MM.1S (cell line): ENCODE measurements at regions not wholly inside any gene's neighbourhood (a gene's known extent, or its start where the extent isn't known, plus 50 kb on each side); places are given as distances from the start of the nearest gene placed in this dataset.

ENCODE experiments used
- DNase-seq: peaks from one replicate; pipeline ENCODE4 v3.0.0-alpha.2; 2015
- H2AFZ ChIP-seq: fragments of 300-600 bp; sonication (generic); 2 replicates; pipeline ENCODE4 v1.6.0; 2016; ENCODE audit warnings: antibody characterized with exemption, low read length
- H3F3A ChIP-seq: fragments of 300-600 bp; sonication (generic); 2 replicates; pipeline ENCODE4 v1.6.1; 2016; ENCODE audit warnings: mild to moderate bottlenecking, antibody characterized with exemption, low read length, moderate library complexity, mixed read lengths; ENCODE audit not compliant: insufficient read depth
- H3K27ac ChIP-seq: fragments of 300-600 bp; sonication (generic); 2 replicates; pipeline ENCODE4 v1.5.1; 2016; ENCODE audit warnings: mild to moderate bottlenecking, low read length
- H3K27me3 ChIP-seq: fragments of 300-600 bp; sonication (generic); replicated peaks from 2 replicates; pipeline ENCODE4 v1.6.0; 2016; ENCODE audit warnings: low read length; ENCODE audit not compliant: insufficient read depth
- H3K36me3 ChIP-seq: fragments of 300-600 bp; sonication (generic); replicated peaks from 2 replicates; pipeline ENCODE4 v1.6.1; 2016; ENCODE audit warnings: mild to moderate bottlenecking, low read length, mixed read lengths; ENCODE audit not compliant: insufficient read depth
- H3K4me1 ChIP-seq: fragments of 300-600 bp; sonication (generic); 2 replicates; pipeline ENCODE4 v1.6.1; 2016; ENCODE audit warnings: low read length, mixed read lengths
- H3K4me2 ChIP-seq: fragments of 300-600 bp; sonication (generic); 2 replicates; pipeline ENCODE4 v1.6.0; 2016; ENCODE audit warnings: low read depth, low read length
- H3K4me3 ChIP-seq: fragments of 300-600 bp; sonication (generic); 2 replicates; pipeline ENCODE4 v1.5.1; 2016; ENCODE audit warnings: low read length, mixed read lengths
- H3K79me2 ChIP-seq: fragments of 300-600 bp; sonication (generic); 2 replicates; pipeline ENCODE4 v1.6.1; 2016; ENCODE audit warnings: mixed run types, low read length, mixed read lengths
- H3K9ac ChIP-seq: fragments of 300-600 bp; sonication (generic); 2 replicates; pipeline ENCODE4 v1.6.1; 2016; ENCODE audit warnings: low read length, mixed read lengths
- H3K9me2 ChIP-seq: fragments of 300-600 bp; sonication (generic); replicated peaks from 2 replicates; pipeline ENCODE4 v1.6.1; 2016; ENCODE audit warnings: mild to moderate bottlenecking, low read length, mixed read lengths; ENCODE audit not compliant: insufficient read depth
- H3K9me3 ChIP-seq: fragments of 300-600 bp; sonication (generic); replicated peaks from 2 replicates; pipeline ENCODE4 v1.6.1; 2016; ENCODE audit warnings: mild to moderate bottlenecking, low read length, mixed read lengths; ENCODE audit not compliant: insufficient read depth
- H4K20me1 ChIP-seq: fragments of 300-600 bp; sonication (generic); 2 replicates; pipeline ENCODE4 v1.6.1; 2016; ENCODE audit warnings: mild to moderate bottlenecking, low read length, moderate library complexity, mixed read lengths; ENCODE audit not compliant: insufficient read depth
- EZH2 ChIP-seq: fragments of 300-600 bp; sonication (generic); optimal IDR thresholded peaks from 2 replicates; pipeline ENCODE3; 2017; ENCODE audit warnings: low read depth, mild to moderate bottlenecking, antibody characterized with exemption, low read length, mixed read lengths
- EZH2phosphoT487 ChIP-seq: fragments of 300-600 bp; sonication (generic); IDR thresholded peaks from 2 replicates; pipeline ENCODE4 v1.6.1; 2018; ENCODE audit warnings: antibody characterized with exemption, low read length
- TF ChIP-seq, protein P1 (sequence below): fragments of 300-600 bp; sonication (generic); IDR thresholded peaks from 2 replicates; pipeline ENCODE4 v1.5.1; 2016; ENCODE audit warnings: antibody characterized with exemption, low read length, mixed read lengths

DNA sequence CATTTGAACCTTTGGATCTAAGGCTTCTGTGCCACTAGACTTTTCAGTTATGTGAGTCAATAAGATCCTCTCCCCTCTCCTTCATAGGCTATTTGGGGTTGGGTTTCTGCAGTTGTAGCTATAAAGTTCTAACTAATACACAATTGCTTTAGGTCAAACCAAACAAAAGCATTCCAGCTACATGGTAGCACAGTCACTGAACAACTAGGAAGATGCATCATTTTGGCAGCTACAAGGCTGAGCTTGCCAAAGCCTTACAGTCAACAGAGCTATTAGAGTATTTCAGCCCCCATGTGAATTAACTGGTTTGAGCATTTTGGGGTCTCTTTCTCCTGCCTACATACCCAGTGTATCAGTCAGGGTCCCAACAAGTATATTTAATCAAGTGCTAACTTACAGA, 234.6 kb downstream of the ZNF608 start:
- no peaks in the 10 kb centered on the region for H4K20me1 ChIP-seq

GRCh38 chr5:124507688-124508087, 238.8 kb downstream of the ZNF608 start:
- no peaks in the 10 kb centered on the region for H3K9me3 ChIP-seq
- H3K4me3 ChIP-seq = no peak overlapping the region
- H3K9me2 ChIP-seq = no peaks in the 10 kb centered on the region
- no peak overlapping the region for H3K9ac ChIP-seq
- no peak overlapping the region for H2AFZ ChIP-seq
- H3K36me3 ChIP-seq = no peaks in the 10 kb centered on the region
- no peaks in the 10 kb centered on the region for H3K79me2 ChIP-seq
- H3F3A ChIP-seq = no peaks in the 10 kb centered on the region
- no peaks in the 10 kb centered on the region for H3K27me3 ChIP-seq
- DNase-seq = no peak
- no peaks in the 10 kb centered on the region for H4K20me1 ChIP-seq
- H3K4me1 ChIP-seq = no peaks in the 10 kb centered on the region
- H3K4me2 ChIP-seq = no peak overlapping the region
- no peak for TF ChIP-seq EZH2
- no peak for TF ChIP-seq EZH2phosphoT487
- TF ChIP-seq, protein P1, sequence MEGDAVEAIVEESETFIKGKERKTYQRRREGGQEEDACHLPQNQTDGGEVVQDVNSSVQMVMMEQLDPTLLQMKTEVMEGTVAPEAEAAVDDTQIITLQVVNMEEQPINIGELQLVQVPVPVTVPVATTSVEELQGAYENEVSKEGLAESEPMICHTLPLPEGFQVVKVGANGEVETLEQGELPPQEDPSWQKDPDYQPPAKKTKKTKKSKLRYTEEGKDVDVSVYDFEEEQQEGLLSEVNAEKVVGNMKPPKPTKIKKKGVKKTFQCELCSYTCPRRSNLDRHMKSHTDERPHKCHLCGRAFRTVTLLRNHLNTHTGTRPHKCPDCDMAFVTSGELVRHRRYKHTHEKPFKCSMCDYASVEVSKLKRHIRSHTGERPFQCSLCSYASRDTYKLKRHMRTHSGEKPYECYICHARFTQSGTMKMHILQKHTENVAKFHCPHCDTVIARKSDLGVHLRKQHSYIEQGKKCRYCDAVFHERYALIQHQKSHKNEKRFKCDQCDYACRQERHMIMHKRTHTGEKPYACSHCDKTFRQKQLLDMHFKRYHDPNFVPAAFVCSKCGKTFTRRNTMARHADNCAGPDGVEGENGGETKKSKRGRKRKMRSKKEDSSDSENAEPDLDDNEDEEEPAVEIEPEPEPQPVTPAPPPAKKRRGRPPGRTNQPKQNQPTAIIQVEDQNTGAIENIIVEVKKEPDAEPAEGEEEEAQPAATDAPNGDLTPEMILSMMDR = no peak
- no peak overlapping the region for H3K27ac ChIP-seq

More for the DNA sequence above, 234.6 kb downstream of the ZNF608 start:
- Histone ChIP-seq H2AFZ (no peak overlapping the region), H3K9me3 (no peaks in the 10 kb centered on the region), H3K4me2 (no peak overlapping the region), H3K9me2 (no peaks in the 10 kb centered on the region), H3K4me1 (no peaks in the 10 kb centered on the region), H3K79me2 (no peaks in the 10 kb centered on the region), H3K4me3 (no peak overlapping the region), H3K9ac (no peak overlapping the region), H3F3A (no peaks in the 10 kb centered on the region), H3K27ac (no peak overlapping the region), H3K36me3 (no peaks in the 10 kb centered on the region), H3K27me3 (no peaks in the 10 kb centered on the region)
- TF ChIP-seq, protein P1 = no peak
- TF ChIP-seq EZH2phosphoT487 (no peak), EZH2 (no peak)
- DNase-seq = no peak

GRCh38 chr5:124504081-124504916, 242.1 kb downstream of the ZNF608 start:
- TF ChIP-seq EZH2phosphoT487 (no peak), EZH2 (no peak)
- TF ChIP-seq, protein P1 = no peak
- Histone ChIP-seq H3K9ac (no peak overlapping the region), H3K27ac (no peak overlapping the region)

More at GRCh38 chr5:124504081-124504916, 242.1 kb downstream of the ZNF608 start:
- H3F3A ChIP-seq = no peaks in the 10 kb centered on the region
- no peak overlapping the region for H3K4me2 ChIP-seq
- no peaks in the 10 kb centered on the region for H3K9me2 ChIP-seq
- H3K4me1 ChIP-seq = no peaks in the 10 kb centered on the region
- no peaks in the 10 kb centered on the region for H3K27me3 ChIP-seq
- H3K36me3 ChIP-seq = no peaks in the 10 kb centered on the region
- no peak for DNase-seq
- no peaks in the 10 kb centered on the region for H3K9me3 ChIP-seq
- no peaks in the 10 kb centered on the region for H3K79me2 ChIP-seq
- H2AFZ ChIP-seq = no peak overlapping the region
- no peaks in the 10 kb centered on the region for H4K20me1 ChIP-seq
- no peak overlapping the region for H3K4me3 ChIP-seq
